BLaER1 (cell line): ENCODE measurements at regions not wholly inside any gene's neighbourhood (a gene's known extent, or its start where the extent isn't known, plus 50 kb on each side); places are given as distances from the start of the nearest gene placed in this dataset.
"Not testable (repeated sequence)": the region's sequence is repeated elsewhere in the genome, so short reads cannot be mapped to it uniquely, and the experiment has no call there.

Source experiments
- H3K27ac ChIP-seq: shearing (Covaris generic); formaldehyde crosslinking; 2 replicates; pipeline ENCODE4 v1.8.1; 2022
- H3K27me3 ChIP-seq: shearing (Covaris generic); formaldehyde crosslinking; 2 replicates; pipeline ENCODE4 v1.8.1; 2022
- H3K36me3 ChIP-seq: shearing (Covaris generic); formaldehyde crosslinking; 2 replicates; pipeline ENCODE4 v1.8.1; 2022
- H3K4me1 ChIP-seq: shearing (Covaris generic); formaldehyde crosslinking; 2 replicates; pipeline ENCODE4 v1.8.1; 2022
- H3K4me2 ChIP-seq: shearing (Covaris generic); formaldehyde crosslinking; 2 replicates; pipeline ENCODE4 v1.8.1; 2022
- H3K4me3 ChIP-seq: shearing (Covaris generic); formaldehyde crosslinking; 2 replicates; pipeline ENCODE4 v1.8.1; 2022
- H3K9ac ChIP-seq: shearing (Covaris generic); formaldehyde crosslinking; 2 replicates; pipeline ENCODE4 v1.8.1; 2022
- H3K9me3 ChIP-seq: shearing (Covaris generic); formaldehyde crosslinking; 2 replicates; pipeline ENCODE4 v1.8.1; 2022
- H4K20me1 ChIP-seq: shearing (Covaris generic); formaldehyde crosslinking; 2 replicates; pipeline ENCODE4 v1.8.1; 2022
- Cebpa-rat ChIP-seq: shearing (Covaris generic); IDR thresholded peaks from 2 replicates; pipeline ENCODE4 v1.8.1; 2022

DNA sequence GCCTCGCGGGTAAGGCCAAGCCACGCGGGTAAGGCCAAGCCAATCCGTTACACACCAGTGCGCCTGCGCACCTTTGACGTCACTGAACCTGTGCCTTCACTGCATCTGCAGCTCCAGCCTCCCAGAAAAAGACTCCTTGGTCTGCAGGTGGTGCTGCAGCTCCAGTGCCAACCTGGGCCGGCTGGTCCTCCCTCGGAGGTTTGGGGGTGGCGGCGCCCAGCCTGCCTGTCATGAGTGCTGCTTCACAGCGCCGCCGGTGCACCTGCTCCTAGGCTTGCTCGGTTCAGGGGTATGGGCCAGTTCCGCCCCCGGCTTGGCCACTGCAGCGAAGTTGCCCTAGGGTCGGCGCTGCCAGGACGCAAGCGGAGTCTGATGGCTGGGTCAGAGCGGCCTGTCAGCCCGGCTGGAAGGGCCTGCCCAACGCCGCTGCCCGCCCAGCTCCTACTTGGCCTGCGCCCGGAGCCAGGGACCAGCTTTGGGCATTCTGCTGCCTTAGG lies 146.6 kb downstream of the USP22 start:
- Histone ChIP-seq H3K4me1 (no peaks in the 10 kb centered on the region), H3K36me3 (no peaks in the 10 kb centered on the region), H3K9me3 (peaks cover 4% of the 10 kb centered on the region; the same call in 1 of the 2 replicates), H3K9ac (no peak overlapping the region), H3K4me2 (no peak overlapping the region), H3K27ac (no peak overlapping the region), H3K27me3 (no peaks in the 10 kb centered on the region), H4K20me1 (no peaks in the 10 kb centered on the region), H3K4me3 (no peak overlapping the region)
- TF ChIP-seq Cebpa-rat: no peak

DNA sequence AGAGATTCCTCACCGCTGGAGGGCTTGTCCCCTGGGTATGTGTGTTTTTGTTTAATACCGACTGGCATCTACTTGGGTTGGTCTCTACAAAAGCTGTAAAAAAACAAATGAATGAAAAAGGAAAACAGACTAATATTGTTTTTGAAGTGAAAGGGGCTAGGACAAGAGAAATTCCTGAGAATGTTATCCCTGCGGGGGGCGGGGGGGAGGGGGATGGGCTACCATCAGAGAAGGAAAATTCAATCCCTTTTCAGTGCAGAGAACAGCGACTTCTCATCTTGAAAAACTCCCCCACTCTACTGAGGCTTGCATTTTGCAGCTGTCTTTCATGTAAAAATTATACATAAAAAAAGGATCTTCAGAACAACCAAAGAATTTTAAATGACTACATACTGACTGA lies 144.1 kb downstream of the USP22 start:
- H3K4me2 ChIP-seq, H4K20me1 ChIP-seq, H3K9ac ChIP-seq, H3K36me3 ChIP-seq, H3K4me3 ChIP-seq, H3K9me3 ChIP-seq, H3K27me3 ChIP-seq, H3K4me1 ChIP-seq, H3K27ac ChIP-seq: not testable (repeated sequence)

DNA sequence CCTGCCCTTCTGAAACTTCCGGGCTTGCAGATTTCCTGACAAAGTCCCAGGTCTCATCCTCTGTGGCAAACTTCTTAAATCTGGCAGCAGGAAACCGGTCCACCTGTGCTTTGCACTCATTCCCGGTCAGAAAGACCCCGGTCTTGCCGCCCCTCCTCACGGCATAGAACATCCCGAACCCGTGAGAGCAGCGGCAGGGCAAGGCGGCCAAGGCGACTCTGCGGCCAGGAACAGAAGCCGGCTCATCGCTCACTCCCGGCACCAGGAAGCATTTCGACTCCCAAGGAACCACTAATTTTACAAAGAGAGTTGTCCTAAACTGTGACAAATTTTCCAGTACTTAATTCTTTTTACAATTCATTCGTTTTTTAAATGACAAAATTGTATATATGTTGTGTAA lies 140.3 kb downstream of the USP22 start:
- H3K27ac ChIP-seq, H3K9me3 ChIP-seq, H3K36me3 ChIP-seq, H3K4me1 ChIP-seq, H3K4me2 ChIP-seq, H4K20me1 ChIP-seq, H3K4me3 ChIP-seq, H3K27me3 ChIP-seq, H3K9ac ChIP-seq: not testable (repeated sequence)

DNA sequence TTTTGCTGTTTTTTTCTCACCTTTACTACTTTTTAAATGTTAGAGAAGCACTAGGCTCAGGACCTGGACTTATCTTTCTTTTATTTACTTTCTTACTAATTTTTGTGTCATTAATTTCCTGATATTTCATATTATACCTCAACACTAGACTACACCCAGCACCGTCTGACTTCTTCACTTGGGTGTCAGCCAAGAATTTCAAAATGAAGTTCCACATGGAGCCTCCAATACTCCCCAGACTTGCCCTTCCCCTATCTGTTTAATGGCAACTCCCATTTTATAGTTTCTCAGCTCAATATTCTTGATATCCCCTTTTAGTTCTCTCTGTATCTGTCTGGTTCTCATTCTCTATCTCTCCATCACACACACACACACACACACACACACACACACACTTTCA lies 139.3 kb downstream of the USP22 start:
- H3K27me3 ChIP-seq, H3K9me3 ChIP-seq, H3K4me3 ChIP-seq, H4K20me1 ChIP-seq, H3K36me3 ChIP-seq, H3K9ac ChIP-seq, H3K4me2 ChIP-seq, H3K27ac ChIP-seq, H3K4me1 ChIP-seq: not testable (repeated sequence)

DNA sequence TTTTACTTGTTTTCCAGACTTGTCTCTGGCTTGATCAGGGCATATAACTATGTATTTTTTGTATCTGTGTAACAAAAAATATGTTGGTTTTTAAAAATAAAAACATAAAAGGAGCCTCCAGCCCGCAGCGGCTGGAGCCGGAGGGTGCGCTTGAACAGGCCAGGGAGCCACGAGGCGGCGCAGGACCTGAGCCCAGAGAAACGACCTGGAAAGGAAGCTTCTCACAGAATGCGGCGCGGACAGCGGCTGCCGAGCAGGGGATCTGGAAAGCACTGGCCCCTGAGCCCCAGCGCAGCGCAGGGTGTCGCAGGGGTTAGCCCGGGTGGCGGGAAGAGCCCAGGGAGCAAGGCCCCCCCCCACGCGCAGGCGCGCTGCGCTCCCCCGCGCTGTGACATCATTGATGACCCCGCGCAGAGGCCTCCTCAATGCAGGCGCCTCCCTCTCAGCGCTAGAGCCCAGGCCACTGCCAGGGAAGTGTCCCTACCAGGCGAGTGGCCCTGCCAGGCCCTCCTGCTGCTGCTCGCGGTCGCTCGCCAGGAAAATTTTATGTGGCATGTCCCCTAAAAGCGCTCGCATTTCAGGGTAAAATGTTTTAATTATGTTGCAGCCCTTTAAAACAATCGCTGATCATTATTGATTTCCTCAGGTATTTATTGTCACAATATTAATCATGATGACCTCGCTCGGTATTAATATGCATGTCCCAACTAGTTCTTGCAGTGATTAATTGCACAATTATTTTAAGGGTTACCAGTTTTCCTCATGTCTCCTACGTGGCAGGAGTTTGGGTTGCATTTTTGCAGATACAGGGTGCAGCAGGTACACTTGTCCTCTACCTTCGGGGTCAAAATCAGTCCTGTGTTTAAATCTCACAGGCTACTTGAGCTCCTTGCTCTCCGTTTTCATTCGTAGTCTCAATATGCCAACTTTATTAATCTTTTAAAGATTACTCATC lies 134.2 kb downstream of the USP22 start:
- no peak for TF ChIP-seq Cebpa-rat
- peak overlapping the region; percentile 61 for H3K4me3 ChIP-seq
- H3K4me1 ChIP-seq: peaks cover 12% of the 10 kb centered on the region
- peaks cover 7% of the 10 kb centered on the region; the same call in 1 of the 2 replicates for H3K27me3 ChIP-seq
- H3K9ac ChIP-seq: peak overlapping the region; percentile 64
- no peaks in the 10 kb centered on the region for H4K20me1 ChIP-seq
- no peaks in the 10 kb centered on the region for H3K9me3 ChIP-seq
- H3K27ac ChIP-seq: peak overlapping the region; percentile 49; the same call in 1 of the 2 replicates
- H3K36me3 ChIP-seq: no peaks in the 10 kb centered on the region
- peak overlapping the region; percentile 81 for H3K4me2 ChIP-seq

DNA sequence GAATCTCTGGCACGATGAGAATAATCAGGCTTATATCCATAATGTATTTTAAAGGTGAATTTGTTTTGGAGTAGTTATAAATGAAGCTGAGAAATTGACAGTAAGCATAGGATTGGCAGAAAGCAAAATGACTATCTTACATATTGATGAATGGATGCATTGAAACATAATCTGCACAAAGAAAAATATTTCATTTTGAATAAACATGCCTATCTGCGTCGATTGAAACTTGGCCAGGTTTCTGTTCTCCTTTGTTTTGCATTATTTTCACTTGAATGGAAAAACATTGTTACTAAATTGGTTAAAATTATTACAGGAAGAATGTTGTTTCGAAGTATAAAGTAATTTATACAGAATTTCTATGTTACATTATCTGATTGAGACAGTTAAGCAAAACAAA lies 128.2 kb downstream of the USP22 start:
- Histone ChIP-seq H3K27ac (no peak overlapping the region), H3K36me3 (no peaks in the 10 kb centered on the region), H3K9ac (no peak overlapping the region), H3K4me2 (no peak overlapping the region), H3K27me3 (no peaks in the 10 kb centered on the region), H4K20me1 (no peaks in the 10 kb centered on the region), H3K9me3 (no peaks in the 10 kb centered on the region), H3K4me1 (no peaks in the 10 kb centered on the region), H3K4me3 (no peak overlapping the region)
- TF ChIP-seq Cebpa-rat: no peak

DNA sequence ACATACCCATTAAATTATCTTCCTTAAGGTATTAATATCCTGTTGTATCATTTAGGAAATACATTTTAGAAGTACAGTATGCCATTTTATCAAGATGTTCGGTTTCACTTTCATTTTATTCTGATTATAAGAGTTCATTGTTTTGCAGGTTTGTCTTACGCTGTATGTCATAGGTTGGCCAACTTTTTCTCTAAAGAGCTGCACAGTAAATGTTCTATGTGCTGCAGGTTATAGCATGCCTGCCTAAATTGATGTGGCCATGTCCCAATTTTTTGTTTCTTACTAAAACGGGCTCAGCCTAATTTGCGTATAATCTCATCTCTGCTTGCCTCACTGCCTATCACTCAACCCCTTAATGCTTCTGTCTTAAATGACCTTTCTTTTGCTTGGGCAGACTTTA lies 126.4 kb downstream of the USP22 start:
- Histone ChIP-seq H3K4me3 (no peak overlapping the region), H3K9me3 (no peaks in the 10 kb centered on the region), H3K9ac (no peak overlapping the region), H3K27me3 (no peaks in the 10 kb centered on the region), H4K20me1 (no peaks in the 10 kb centered on the region), H3K4me2 (no peak overlapping the region), H3K27ac (no peak overlapping the region), H3K4me1 (no peaks in the 10 kb centered on the region), H3K36me3 (no peaks in the 10 kb centered on the region)
- no peak for TF ChIP-seq Cebpa-rat

DNA sequence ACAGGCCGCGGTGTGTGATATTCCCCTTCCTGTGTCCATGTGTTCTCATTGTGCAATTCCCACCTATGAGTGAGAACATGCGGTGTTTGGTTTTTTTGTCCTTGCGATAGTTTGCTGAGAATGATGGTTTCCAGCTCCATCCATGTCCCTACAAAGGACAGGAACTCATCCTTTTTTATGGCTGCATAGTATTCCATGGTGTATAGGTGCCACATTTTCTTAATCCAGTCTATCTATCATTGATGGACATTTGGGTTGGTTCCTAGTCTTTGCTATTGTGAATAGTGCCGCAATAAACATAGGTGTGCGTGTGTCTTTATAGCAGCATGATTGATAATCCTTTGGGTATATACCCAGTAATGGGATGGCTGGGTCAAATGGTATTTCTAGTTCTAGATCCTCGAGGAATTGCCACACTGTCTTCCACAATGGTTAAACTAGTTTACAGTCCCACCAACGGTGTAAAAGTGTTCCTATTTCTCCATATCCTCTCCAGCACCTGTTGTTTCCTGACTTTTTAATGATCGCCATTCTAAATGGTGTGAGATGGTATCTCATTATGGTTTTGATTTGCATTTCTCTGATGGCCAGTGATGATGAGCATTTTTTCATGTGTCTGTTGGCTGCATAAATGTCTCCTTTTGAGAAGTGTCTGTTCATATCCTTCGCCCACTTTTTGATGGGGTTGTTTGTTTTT lies 125.1 kb downstream of the USP22 start:
- H3K36me3 ChIP-seq, H3K4me2 ChIP-seq, H3K27ac ChIP-seq, H3K9ac ChIP-seq, H4K20me1 ChIP-seq, H3K4me3 ChIP-seq, H3K27me3 ChIP-seq, H3K4me1 ChIP-seq, H3K9me3 ChIP-seq: not testable (repeated sequence)

DNA sequence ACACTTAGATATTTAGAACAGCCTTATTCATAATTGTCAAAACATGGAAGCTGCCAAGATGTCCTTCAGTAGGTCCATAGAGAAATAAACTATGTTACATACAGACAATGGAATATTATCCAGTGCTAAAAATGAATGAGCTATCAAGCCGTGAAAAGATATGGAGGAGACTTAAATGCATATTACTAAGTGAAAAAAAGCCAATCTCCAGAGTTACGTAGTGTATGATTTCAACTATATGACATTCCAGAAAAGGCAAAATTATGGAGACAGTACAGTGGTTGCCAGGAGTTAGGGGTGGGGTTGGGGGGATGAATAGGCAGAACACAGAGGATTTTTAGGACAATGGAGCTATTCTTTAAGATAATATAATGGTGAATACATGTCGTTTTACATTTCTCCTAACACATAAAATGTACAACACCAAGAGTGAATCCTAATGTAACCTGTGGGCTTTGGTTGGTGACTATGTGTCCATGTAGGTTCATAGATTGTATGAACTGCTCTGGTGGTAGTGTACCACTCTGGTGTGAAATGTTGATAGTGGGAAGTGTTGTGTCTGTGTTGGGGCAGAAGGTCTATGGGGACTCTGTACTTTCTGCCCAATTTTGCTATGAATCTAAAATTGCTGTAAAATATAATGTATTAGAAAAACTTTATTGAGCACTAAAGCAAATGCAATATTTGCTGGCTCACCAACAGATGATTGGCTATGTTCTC lies 122.6 kb downstream of the USP22 start:
- Histone ChIP-seq H3K4me1 (no peaks in the 10 kb centered on the region), H3K9ac (no peak overlapping the region), H3K27ac (no peak overlapping the region), H3K4me2 (no peak overlapping the region), H3K9me3 (no peaks in the 10 kb centered on the region), H3K36me3 (no peaks in the 10 kb centered on the region), H4K20me1 (no peaks in the 10 kb centered on the region), H3K4me3 (no peak overlapping the region), H3K27me3 (no peaks in the 10 kb centered on the region)
- TF ChIP-seq Cebpa-rat: no peak

DNA sequence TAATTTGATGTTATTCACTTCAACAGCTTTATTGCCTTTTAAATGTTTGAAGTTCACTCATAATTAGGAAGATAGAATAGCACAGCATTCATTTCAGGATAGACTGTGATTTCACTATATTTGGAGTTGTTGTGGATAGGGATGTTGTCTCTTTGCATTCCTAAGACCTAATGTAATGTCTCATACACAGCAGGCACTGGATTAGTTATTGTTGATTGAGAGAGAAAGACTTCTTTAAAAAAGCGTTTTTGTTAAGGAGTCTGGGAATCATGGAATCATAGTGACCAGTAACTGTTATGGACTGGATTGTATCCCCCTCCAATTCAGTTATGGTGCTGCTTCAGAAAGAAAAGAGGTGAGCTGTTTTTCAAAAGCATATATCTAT lies 122.0 kb downstream of the USP22 start:
- Histone ChIP-seq H3K4me3 (no peak overlapping the region), H3K9me3 (no peaks in the 10 kb centered on the region), H3K4me2 (no peak overlapping the region), H3K4me1 (no peaks in the 10 kb centered on the region), H3K27ac (no peak overlapping the region), H3K27me3 (no peaks in the 10 kb centered on the region), H3K36me3 (no peaks in the 10 kb centered on the region), H3K9ac (no peak overlapping the region), H4K20me1 (no peaks in the 10 kb centered on the region)
- TF ChIP-seq Cebpa-rat: no peak
